ENCODE measurements at regions not wholly inside any gene's neighbourhood (a gene's known extent, or its start where the extent isn't known, plus 50 kb on each side); places are given as distances from the start of the nearest gene placed in this dataset.

- in situ Hi-C loops (cut with MboI) (no loop called here), intact Hi-C loops (cut with micrococcal nuclease) (no loop called here)
- H3K9me1 ChIP-seq (ENCODE audit: control insufficient read depth, insufficient read depth, low read length), result no peaks in the 10 kb centered on the region
- CTCF ChIA-PET (ENCODE audit: low intra/inter-chr PET ratio), result no interaction called here
- H3K4me3 ChIP-seq, result no peak overlapping the region
- no peak for TF ChIP-seq TAF1 (IDR thresholded peaks at IDR 0.05; ENCODE audit: control insufficient read depth, extremely low read depth, insufficient read depth, low read length, severe bottlenecking)
- TF ChIP-seq GATAD2B (IDR thresholded peaks at IDR 0.05; ENCODE audit: borderline replicate concordance), result no peak
- no peak for TF ChIP-seq PURB (CRISPR knock-in tag; IDR thresholded peaks at IDR 0.05; ENCODE audit: low read depth)
- TF ChIP-seq MCM5 (IDR thresholded peaks at IDR 0.05; ENCODE audit: low read depth), result no peak
- no peak for TF ChIP-seq ZNF778 (CRISPR knock-in tag; IDR thresholded peaks at IDR 0.05)
- no peak for TF ChIP-seq RB1 (IDR thresholded peaks at IDR 0.05; ENCODE audit: low read depth)
- no peak for TF ChIP-seq CCNT2 (IDR thresholded peaks at IDR 0.05; ENCODE audit: borderline replicate concordance, extremely low read depth, insufficient read length, low read depth, low read length)
- TF ChIP-seq KLF13 (tag; IDR thresholded peaks at IDR 0.05; ENCODE audit: borderline replicate concordance, low read depth), result no peak
- TF ChIP-seq, protein P1, sequence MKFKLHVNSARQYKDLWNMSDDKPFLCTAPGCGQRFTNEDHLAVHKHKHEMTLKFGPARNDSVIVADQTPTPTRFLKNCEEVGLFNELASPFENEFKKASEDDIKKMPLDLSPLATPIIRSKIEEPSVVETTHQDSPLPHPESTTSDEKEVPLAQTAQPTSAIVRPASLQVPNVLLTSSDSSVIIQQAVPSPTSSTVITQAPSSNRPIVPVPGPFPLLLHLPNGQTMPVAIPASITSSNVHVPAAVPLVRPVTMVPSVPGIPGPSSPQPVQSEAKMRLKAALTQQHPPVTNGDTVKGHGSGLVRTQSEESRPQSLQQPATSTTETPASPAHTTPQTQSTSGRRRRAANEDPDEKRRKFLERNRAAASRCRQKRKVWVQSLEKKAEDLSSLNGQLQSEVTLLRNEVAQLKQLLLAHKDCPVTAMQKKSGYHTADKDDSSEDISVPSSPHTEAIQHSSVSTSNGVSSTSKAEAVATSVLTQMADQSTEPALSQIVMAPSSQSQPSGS (CRISPR knock-in tag; IDR thresholded peaks at IDR 0.05), result no peak
- no peak for TF ChIP-seq LEF1 (IDR thresholded peaks at IDR 0.05)
- no peak for TF ChIP-seq KDM4B (IDR thresholded peaks at IDR 0.05; ENCODE audit: borderline replicate concordance in 2 of 2, low read depth in 1 of 2)
- TF ChIP-seq ZNF57 (CRISPR knock-in tag; IDR thresholded peaks at IDR 0.05), result no peak
- TF ChIP-seq KAT8 (IDR thresholded peaks at IDR 0.05; ENCODE audit: low read depth), result no peak
- TF ChIP-seq ZZZ3 (IDR thresholded peaks at IDR 0.05), result no peak
- no peak for TF ChIP-seq PHF20 (IDR thresholded peaks at IDR 0.05; ENCODE audit: partially characterized antibody)
- TF ChIP-seq POLR2AphosphoS5 (IDR thresholded peaks at IDR 0.05; ENCODE audit: control insufficient read depth, insufficient read depth, low read depth, low read length), result no peak
- 0% methylated on average over 2 of the region's 2 CpGs for WGBS (ENCODE audit: insufficient coverage, low coverage, missing lambda C conversion rate)
- no peaks in the 10 kb centered on the region for H3K9me3 ChIP-seq (replicated peaks; ENCODE audit: control insufficient read depth, insufficient read depth, low read depth, low read length)
- no peaks in the 10 kb centered on the region for H4K20me1 ChIP-seq (replicated peaks; ENCODE audit: control insufficient read depth, insufficient read depth, low read length)
- no peak overlapping the region for H3K9ac ChIP-seq (ENCODE audit: insufficient read depth in 1 of 2, low read depth in 2 of 2, low read length in 2 of 2)
- no peaks in the 10 kb centered on the region for H3K36me3 ChIP-seq (ENCODE audit: control insufficient read depth, insufficient read depth, low read length)
- no peaks in the 10 kb centered on the region for H3K27me3 ChIP-seq (ENCODE audit: control insufficient read depth in 2 of 2, insufficient read depth in 2 of 2, low read length in 2 of 2)
- H2AFZ ChIP-seq (ENCODE audit: low read depth, low read length), result no peak overlapping the region
- FAIRE-seq, result no peak
- H3K79me2 ChIP-seq (ENCODE audit: control insufficient read depth, insufficient read depth, low read length), result no peaks in the 10 kb centered on the region
- no peak overlapping the region for H3K27ac ChIP-seq (ENCODE audit: extremely low read depth, low read depth, low read length)
- no peaks in the 10 kb centered on the region for H3K4me1 ChIP-seq (replicated peaks in 1 of 2; ENCODE audit: control insufficient read depth in 2 of 2, insufficient read depth in 2 of 2, low read length in 2 of 2)
- POLR2A ChIA-PET, result no interaction called here
- BruUV-seq (replicated peaks), result no TSS peak
- H3K4me2 ChIP-seq (ENCODE audit: insufficient read depth, low read length), result no peak overlapping the region
- ATAC-seq, result no peak
- DNase-seq (ENCODE audit: extremely low read depth in 1 of 4, low spot score in 3 of 4), result no peak
Observed at GRCh38 chr2:198774576-198774975, 683.2 kb downstream of the SATB2 start.
